Glomerular endothelial cell (primary cell): ENCODE measurements at regions not wholly inside any gene's neighbourhood (a gene's known extent, or its start where the extent isn't known, plus 50 kb on each side); places are given as distances from the start of the nearest gene placed in this dataset.
"Not testable (repeated sequence)": the region's sequence is repeated elsewhere in the genome, so short reads cannot be mapped to it uniquely, and the experiment has no call there.

Experiments used
- DNase-seq: peaks from one replicate; pipeline ENCODE4 v3.0.0-alpha.2; 2011; ENCODE audit warnings: low read depth, low spot score; ENCODE audit errors: extremely low read depth

GRCh38 chr20:60096166-60096565 lies 137.9 kb downstream of the CDH26 start:
- no peak for DNase-seq

DNA sequence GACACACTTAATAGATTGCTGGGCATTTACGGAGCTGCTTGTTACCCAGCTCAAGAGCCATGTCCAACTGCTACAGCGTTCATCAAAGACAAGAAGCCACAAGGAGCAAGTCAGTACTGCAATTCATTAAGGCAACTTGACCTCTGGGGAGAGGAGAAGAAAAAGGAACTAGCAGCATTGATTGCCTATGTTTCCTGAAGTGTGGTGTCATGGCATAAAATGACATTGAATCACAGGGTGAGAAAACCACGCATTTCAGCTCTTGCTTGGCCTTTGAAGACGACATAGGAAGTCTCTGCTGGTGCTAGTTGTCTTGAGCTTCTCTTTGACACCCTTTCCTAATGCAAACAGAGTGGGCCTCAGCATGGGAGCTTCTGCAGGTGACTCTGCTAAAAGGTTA lies 139.1 kb downstream of the CDH26 start:
- no peak for DNase-seq

- no peak for DNase-seq
Observed at GRCh38 chr20:60100780-60101179, 142.6 kb downstream of the CDH26 start.

GRCh38 chr20:60101201-60101890 lies 143.1 kb downstream of the CDH26 start:
- DNase-seq: no peak

DNA sequence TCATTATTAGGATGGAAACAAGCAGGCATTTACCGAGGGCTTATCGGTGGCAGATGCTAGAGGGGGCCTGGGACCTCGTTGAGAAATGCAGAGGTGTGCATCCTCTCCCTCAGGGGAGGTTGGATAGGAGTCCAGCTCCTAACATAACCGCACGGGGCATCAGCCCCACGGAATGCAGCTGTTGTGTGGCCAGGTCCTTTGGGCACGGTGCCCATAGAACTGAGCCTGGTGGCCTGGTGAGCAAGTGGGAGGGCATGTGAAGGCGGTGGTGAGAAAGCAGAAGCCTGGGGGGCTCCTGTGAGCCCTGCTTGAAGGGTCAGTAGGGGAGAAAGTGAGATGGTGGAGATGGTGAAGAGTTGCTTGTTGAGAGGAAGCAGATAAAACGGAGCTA lies 143.7 kb downstream of the CDH26 start:
- DNase-seq: no peak

DNA sequence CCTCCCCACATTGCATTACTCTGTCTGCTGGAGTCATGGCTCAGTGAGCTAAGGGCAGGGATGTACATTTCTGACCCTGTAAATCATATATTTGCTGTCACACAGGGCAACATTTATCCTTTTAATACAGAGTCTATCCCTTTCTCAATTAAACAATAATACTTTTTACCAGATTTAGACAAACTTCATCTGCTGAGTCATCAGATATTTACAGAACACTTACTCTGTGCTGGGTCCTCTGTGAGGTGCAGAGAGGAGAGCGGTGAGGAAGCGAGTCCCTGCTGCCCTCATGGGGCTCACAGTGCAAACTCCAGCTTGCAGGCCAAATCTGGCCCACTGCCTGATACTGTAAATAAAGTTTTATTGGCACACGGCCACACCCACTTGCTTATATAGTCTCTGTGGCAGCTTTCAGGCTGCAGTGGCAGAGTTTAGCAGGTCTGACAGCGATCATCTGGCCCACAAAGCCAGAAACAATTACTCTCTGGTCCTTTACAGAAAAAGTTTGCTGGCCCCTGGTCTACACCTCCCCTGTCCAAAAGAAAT lies 144.5 kb downstream of the CDH26 start:
- no peak for DNase-seq

DNA sequence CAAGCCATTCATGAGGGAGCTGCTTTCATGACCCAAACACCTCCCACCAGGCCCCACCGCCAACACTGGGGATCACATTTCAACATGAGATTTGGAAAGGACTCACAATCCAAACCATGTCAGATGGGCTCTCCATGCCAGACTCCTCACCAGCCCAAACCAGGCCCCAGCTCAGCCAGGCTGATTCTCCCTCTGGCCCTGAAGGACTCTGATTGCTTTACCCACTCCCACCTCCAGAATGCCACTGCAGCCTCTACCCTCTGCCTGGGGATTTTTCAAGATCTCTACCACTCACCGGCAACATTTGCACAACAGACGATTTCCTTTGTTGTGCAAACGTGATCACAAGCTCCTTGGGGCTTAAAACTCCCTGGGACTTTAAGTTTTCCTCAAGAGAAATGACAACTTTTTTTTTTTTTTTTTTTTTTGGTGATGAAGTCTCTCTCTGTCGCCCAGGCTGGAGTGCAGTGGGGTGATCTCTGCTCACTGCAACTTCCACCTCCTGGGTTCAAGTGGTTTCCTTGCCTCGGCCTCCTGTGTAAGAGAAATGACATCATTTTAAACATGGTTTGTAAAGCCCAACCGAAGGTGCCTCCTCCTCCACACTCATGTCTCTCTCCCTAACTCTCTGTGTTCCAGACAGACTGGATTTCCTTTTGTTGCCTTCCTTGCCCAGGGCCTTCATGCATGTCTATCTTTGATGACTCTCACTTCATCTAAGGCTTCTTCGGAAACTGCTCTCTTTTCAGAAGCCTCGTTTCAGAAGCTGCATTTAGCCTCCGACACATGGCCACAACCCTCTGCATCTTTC lies 147.0 kb downstream of the CDH26 start:
- no peak for DNase-seq

DNA sequence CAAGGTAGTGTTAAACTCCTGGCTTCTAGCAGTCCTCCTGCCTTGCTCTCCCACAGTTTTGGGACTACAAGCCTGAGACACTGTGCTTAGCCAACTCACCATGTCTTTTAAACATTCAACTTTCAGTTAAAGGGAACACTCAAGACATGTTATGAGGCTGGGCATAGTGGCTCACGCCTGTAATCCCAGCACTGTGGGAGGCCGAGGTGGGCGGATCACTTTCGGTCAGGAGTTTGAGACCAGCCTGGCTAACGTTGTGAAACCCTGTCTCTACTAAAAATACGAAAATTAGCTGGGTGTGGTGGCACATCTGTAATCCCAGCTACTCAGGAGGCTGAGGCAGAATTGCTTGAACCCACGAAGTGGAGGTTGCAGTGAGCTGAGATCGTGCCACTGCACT lies 148.0 kb downstream of the CDH26 start:
- DNase-seq: not testable (repeated sequence)

DNA sequence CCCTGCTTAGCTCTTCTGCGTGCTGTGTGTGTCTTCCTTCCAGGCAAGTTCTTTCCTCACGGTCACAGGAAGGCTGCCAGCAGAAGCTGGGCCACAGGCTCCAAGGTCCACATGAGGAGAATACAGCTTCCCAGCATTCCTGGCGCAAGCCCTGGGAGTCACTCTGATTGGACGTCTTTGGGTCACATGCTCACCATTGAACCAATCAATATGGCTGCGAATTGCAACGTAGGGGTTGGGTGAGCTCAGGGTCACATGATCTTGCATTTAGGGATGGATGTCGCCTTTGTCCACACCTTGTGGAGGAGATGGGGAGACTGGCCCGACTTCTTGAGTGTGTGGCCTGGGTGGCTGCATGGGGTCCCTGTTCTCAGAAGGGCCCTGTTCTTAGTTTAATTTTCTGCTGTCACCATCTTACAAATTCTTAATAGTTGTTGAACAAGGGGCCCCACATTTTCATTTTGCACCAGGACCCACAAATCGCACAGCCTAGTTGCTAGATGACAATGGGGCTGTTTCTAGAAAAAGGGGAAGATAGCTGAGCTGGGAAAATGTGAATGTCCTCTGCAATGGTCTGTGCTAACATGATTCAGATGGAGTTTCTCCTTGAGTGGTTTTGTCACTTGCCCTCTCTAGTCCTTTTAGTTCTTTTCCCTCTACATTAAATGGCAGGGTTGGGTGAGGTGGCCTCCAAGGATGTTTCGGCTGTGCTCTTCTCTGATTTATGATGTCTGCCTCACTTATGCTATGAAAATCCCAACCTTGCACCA lies 149.6 kb downstream of the CDH26 start:
- DNase-seq: no peak

DNA sequence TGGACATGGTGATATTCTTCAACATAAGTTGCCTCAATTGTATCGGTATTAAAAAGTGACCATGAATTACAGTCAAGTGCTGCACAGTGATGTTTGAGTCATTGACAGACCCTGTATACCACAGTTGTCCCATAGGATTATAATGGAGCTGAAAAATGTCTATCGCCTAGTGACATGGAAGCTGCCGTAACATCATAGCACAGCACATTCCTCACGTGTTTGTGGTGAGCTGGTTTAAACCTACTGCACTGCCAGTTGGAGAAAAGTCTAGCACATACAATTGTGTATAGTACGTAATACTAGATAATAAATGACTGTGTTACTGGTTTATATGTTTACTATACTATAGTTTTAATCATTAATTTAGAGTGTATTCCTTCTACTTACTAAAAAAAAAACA lies 150.2 kb downstream of the CDH26 start:
- no peak for DNase-seq

DNA sequence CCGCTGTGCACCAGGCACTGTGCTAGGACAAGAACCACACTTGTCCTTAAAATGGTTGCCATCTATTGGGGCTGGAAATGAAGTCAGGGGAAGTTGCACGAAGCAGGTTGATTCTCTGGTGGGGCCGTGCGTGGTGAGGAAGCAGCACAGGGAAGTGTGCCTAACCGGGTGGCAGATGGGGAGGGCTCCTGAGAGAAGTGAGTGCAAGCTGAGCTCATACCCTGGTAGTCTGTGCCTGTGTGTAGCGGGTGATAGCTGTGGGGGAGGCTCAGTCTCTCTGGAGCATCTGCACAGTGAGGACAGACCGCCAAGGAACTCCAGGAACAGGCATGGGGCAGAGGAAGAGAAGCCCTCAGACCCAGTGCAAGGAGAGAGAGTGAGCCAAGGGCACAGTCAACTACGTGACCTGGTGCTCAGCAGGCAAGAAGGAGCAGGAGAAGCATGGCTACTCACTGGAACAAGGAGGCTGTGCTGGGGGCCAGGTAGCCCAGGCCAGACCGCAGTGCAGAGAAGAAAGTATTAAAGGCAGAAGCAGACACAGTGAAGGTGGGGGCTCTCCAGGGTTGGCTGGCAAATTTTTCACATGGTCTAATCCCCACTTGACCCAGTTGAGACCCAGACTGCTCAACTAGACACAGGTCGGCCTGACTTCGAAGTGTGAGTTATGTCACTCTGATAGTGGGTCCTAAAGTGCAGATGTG lies 155.0 kb downstream of the CDH26 start:
- no peak for DNase-seq

- DNase-seq: no peak
Observed at GRCh38 chr20:60113771-60114170, 155.5 kb downstream of the CDH26 start.

GRCh38 chr20:60115451-60115850 lies 157.2 kb downstream of the CDH26 start:
- no peak for DNase-seq

GRCh38 chr20:60116128-60116909 lies 158.1 kb downstream of the CDH26 start:
- DNase-seq: no peak

DNA sequence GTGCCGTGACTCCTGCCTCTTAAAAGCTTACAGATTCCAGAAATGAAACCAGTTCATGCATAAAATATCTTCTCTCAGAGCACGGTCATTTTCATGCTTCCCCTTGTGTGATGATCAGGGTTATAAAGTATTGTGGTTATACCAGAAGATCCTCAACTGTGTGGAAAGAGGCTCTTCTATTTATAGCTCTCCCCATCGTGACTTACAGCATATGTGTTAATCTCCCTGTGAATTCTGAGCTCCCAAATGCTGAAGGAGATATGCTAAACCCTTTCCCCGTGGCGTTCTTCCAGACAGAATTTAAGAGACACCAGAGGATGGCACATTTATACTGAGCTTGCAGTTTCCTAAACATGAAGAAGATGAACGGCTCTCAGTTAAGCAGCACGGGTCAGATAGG lies 158.8 kb downstream of the CDH26 start:
- DNase-seq: no peak

DNA sequence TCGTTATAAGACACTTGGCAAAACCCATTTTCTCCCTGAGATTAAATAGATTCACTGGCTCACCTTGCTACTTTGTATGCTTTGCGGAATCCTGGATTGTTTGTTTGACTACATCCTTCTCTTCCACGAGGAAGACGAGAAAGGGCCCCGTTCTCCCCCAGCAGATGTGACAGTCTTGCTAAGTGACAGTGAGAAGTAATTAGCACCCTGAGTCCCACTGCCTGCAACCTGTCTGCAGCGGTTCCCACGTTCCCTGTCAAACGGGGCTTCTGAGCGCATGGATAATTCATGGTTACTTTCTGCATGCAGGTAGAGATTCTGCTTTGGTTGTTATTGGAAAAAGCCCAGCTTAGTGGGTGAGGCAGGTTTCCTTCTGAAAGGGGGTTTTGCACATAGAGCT lies 163.7 kb downstream of the CDH26 start:
- no peak for DNase-seq

- DNase-seq: no peak
Observed at GRCh38 chr20:60122671-60123070, 164.4 kb downstream of the CDH26 start.

DNA sequence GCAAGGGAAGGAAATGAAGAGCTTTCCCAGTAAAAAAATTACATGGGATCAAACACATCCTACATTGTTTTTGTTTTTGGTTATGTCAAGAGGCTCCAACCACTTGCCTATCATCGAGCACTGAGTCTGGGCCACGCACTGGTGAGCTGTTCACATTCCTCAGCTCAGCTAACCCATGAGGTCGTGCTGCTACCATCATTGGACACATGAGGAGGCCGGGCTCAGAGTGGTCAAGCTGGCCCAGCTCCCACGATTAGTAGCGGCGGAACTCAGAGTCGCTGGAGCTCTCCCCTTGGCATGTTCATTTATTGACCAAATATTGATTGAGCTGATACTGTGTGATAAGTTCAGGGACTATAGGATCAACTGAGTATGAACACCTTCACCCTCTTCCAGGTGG lies 164.9 kb downstream of the CDH26 start:
- no peak for DNase-seq

DNA sequence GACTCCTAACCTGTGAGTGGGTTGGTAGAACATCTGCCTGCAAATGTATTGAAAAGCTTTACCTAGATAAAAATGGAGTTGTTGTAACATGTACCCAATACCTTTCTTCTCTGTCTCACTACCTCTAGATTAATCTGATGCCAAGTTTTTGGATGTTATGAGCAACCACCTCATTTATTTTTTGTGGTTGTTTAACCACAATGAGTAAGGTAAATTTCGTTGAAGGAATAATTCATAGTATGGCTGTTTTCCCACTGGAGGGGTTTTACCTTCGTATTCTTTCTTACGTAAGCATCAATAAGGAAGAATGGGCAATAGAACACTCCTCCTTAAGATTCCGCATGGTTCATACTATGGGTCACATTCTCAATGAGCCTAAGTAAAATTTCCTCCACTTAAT lies 165.4 kb downstream of the CDH26 start:
- no peak for DNase-seq

DNA sequence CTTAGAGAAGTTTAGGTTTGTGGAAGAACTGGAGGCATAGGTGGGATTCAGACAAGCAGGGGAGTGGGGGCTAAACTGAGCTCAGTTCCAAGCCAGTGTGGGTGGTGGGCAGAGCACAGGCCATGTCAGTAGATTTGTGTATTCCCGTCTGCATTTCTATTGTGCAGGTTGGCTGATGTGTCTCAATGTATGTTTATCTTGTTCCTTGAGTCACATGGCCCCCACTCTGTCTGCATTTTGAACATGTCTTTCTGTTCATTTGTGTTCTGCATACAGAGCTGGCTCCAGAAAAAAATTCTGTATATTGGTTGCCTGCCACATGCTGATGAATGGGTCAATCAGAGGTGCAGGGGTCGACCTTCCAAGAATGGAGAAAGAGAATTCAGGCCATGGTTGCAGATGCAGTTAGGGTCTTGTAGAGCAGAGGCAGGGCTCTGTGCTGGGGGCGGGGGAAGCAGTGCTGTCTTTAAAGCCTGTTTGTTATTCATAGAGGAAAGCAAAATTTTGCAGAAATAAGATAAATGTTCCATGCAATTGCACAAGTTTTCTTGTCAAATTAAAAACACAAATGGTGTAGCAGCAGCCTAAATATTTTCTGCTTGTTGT lies 166.7 kb downstream of the CDH26 start:
- DNase-seq: no peak
